Activated CD4-positive, CD25-positive, alpha-beta regulatory T cell treated with anti-CD3 and anti-CD28 coated beads, Interleukin-2, amount 50 U/mL, for 72 hours (primary cell): ENCODE measurements at regions not wholly inside any gene's neighbourhood (a gene's known extent, or its start where the extent isn't known, plus 50 kb on each side); places are given as distances from the start of the nearest gene placed in this dataset.
"Not testable (repeated sequence)": the region's sequence is repeated elsewhere in the genome, so short reads cannot be mapped to it uniquely, and the experiment has no call there.

Experiments
- DNase-seq: peaks from one replicate; pipeline ENCODE4 v3.0.0; 2021

DNA sequence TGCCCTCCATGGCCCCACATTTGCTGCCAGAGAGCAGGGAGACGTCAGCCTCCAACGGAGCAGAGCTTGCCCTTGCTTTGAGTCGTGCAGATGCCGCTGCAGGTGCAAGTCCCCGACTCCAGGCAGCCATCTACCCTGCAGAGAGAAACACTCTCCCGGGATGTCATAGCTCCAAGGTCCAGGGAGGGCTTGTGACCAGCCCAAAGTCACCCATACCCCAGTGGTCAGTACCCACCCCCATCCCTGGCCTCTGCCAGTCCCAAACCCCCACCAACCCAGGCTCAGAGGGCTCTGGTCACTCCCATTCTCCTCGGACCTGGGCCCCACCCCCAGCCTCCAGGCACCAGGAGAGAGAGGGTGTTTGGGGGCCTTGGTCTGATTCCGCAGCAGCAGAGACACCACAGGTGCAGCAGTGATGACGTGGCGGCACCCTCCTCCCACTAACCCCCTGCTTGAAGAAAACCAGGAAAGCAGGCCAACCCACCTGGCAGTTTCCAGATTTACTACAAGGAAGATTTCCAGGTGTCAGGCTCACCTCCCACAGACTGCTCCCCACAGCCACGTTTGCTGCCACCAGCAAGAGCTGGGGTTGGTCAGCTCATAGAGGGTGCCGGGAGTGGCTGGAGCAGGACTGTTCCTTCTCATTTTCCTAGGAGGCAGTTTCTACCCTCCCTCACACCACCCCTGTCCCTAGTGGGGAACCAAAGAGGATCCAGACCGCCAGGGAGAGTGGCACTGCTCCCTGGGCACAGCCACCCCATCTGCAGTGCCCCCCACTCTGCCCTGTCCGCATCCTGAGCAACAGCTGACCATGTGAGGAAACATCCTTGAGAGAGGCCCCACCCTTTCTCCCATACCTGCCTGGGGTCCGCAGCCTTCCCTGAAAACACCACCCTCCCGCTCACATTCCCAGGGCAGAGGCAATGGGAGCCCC lies 132.4 kb downstream of the TNFRSF13B start:
- DNase-seq = not testable (repeated sequence)

DNA sequence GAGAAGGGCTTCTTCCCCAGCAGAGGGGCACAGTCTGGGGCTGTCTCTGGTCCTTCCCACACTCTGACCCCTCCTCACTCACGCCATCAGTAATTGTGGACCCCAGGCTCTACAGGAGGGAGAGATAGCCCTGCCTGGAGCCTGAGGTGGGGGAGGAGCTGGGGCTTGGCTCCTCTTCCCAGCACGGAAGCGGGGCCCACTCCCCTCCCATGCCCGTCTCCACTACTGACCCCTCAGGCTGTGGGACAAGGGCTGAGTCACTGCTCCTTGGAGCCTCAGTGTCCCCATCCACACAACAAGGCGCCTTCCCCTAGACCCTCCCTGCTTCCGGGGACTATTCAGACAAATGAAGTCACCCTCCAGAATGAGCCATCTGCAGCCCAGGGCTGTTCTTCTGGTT lies 133.1 kb downstream of the TNFRSF13B start:
- not testable (repeated sequence) for DNase-seq

DNA sequence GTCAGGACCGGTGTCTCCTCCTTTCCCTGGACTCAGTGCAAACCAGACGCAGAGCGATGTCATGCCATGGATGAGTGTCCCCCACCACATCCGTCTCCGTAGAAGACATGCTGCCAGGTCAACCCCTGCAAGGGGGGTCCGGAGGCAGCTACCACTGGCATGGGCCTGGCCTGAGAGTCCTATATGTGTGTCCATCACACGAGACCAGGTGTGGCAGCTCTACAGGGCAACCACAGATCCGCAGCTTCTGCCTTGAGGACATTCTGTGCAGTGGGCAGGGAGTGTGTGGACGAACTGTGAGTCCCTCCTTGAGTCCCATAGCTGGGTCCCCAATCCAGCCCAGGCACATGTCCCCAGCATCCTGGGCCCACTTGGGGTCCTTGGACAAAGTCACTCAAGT lies 133.6 kb downstream of the TNFRSF13B start:
- not testable (repeated sequence) for DNase-seq

DNA sequence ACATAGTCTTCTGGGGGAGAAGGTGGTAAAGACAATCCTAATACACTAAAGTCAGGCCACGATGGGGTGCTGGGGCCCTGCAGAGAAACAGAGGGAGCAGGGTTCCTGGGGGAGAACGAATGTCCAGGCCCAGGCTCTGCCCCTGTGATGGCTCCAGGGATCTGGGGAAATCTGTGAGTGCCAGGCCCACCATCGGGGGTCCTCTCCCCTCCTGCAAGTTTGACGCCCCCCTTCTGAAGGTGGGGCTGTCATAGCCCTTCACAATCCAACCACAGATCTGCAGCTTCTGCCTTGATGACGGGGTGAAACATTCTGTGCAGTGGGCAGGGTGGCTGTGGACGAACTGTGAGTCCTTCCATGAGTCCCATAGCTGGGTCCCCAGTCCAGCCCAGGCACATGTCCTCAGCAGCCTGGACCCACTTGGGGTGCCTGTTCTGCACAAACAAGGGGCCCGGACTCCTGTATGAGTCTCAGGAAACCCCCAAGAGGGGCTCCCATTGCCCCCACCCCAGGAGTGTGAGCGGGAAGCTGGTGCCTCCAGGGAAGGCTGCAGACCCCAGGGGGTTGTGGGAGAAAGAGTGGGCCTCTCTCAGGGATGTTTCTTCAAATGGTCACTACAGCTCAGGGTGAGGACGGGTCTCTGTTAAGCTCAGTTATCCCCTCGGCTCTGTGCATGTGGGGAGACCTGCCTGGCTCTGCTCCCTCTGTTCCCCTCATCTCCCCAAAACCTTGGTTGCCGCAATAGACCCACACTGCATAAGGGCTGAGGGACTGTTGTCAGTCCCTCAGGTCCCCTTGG lies 134.3 kb downstream of the TNFRSF13B start:
- DNase-seq = not testable (repeated sequence)

DNA sequence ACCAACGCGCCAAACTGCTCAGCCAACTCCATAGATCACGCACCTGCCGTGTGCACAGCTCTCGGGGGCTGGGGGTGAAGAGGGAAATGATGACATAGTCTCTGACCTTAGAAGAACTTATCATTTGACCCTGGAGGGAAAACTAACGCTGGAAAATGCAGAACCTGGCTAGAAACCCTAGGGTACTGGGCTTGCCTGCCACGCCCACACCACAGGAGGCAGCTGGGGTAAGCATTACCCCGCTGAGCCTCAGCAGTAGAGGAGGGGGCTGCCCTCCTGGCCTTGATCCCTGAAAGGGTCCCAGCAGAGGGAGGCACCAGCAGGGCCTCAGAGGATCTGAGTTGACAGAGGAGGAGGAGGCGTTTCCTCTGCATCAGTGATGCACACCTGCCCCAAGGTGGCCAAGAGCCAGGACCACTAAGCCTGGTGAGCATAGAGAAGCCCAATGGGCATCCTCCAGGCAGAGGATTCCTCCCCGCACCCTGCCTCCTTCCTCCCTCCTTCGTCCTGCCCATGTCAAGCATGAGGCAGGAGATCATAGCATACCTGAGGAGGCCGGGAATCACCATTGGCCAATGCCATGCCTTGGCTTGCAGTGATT lies 135.5 kb downstream of the TNFRSF13B start:
- DNase-seq = not testable (repeated sequence)

DNA sequence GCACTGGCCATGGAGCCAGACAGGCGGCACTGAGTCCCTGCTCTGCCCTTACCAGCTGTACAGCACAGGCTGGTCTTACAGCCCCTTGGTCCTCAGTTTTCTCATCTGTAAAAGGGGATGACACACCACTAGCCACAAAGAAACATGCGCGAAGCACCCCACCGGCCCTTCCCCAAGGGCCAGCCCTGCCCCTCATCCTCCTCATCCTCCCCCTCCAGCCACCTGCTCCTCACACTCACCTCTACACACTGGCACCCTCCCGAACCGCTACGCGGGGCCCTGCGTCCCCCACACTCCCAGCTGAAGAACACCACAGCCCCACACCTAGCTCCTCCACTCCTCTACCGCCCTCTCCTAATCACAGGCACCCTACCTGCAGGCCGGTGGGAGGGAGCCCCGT lies 138.4 kb downstream of the TNFRSF13B start:
- not testable (repeated sequence) for DNase-seq

DNA sequence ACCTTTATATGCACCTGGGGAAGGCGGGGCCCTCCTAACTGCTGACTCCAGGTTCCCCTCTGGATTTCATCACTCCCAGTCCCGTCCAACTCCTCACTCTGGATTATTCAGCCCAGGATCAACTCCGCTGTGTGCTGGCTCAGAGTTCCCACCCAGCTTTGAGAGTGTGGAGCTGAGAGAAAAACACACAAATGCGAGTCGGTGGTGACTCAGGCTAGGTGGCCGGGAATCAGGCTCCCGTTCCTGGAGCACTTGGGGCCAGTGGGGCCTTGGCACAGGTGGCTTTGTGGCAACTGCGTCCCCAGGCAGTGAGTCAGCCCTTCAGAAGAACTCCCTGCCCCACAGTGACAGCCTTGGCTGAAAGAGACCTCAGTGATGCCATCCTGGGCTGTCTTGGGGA lies 139.1 kb downstream of the TNFRSF13B start:
- not testable (repeated sequence) for DNase-seq

DNA sequence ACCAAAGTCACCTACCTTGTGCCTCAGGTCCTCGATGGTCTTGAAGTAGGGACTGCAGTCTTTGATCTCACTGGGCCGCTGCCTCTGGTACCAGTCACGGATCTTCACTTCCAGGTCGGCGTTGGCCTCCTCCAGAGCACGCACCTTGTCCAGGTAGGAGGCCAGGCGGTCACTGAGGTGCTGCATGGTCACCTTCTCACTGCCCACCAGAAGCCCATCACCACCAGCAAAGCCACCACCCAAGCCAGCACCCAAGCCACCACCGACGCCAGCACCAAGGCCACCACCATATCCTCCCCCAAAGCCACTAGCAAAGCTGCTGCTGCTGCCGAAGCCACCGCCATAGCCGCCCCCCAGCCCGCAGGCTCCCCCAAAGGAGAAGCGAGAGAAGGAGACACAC lies 139.7 kb downstream of the TNFRSF13B start:
- not testable (repeated sequence) for DNase-seq

DNA sequence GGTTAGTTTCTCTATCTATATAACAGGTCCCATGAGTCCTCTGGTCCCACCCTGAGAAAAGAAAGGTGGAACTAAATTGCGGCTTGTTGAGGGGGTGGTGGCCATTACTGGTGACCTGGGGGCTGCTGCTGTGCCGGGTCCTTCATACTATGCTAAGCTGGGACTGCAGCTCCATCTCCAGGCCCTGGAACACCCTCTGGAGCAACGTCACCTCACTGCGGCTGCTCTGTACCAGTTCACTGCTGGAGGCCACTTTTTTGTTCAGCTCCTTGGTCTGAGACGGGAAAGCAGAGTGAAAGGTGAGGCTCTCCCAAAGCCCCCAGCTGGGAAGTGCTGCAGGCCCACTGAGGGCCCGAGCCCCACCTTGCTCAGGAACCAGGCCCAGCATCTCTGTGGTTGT lies 140.7 kb downstream of the CCDC144A start:
- DNase-seq = not testable (repeated sequence)

DNA sequence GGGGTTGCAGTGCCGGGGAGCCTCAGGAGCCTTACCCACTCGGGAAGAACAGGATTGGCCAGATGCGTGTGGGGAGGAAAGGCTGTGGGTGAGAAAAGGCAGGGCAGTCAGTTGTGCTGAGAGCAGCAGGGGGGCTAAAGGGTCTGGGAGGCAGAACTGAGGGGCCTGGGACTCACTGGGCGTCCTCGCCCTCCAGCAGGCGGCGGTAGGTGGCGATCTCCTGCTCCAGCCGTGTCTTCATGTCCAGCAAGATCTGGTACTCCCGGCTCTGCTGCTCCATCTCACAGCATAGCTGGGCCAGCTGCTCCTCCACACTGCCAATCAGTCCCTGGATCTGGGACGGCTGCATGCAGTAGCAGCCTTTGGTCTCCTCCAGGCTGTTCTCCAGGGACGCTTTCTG lies 140.2 kb downstream of the CCDC144A start:
- DNase-seq = not testable (repeated sequence)
